ENCODE measurements at regions not wholly inside any gene's neighbourhood (a gene's known extent, or its start where the extent isn't known, plus 50 kb on each side); places are given as distances from the start of the nearest gene placed in this dataset.

- no peak for TF ChIP-seq POLR2A (IDR thresholded peaks at IDR 0.05)
- TF ChIP-seq CTCF (IDR thresholded peaks at IDR 0.05), result no peak
Observed at GRCh38 chr18:43964666-43965065, 687.4 kb upstream of the SYT4 start.

Measured in gastroesophageal sphincter (tissue), 3 donors.